ENCODE measurements at regions not wholly inside any gene's neighbourhood (a gene's known extent, or its start where the extent isn't known, plus 50 kb on each side); places are given as distances from the start of the nearest gene placed in this dataset.

DNA sequence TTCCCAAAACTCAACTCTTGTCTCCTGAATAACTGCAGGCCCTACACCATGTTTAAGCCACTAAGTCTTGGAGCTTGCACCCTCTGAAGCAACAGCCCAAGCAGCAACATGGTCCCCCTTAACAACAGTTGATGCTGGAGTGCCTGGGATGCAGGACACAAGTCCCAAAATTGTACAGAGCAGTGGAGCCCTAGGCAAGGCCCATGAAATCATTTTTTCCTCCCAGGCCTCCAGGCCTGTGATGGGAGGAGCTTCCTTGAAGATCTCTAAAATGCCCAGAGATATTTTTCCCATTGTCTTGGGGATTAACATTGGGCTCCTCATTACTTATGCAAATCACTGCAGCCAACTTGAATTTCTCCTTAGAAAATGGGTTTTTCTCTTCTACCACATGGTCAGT, 311.9 kb upstream of the EPHA3 start:
- no peak overlapping the region for H2AFZ ChIP-seq (ENCODE audit: low read depth, low read length)
- H3K4me2 ChIP-seq (ENCODE audit: low read length) = no peak overlapping the region
- H3K9me2 ChIP-seq (ENCODE audit: insufficient read depth, low read length) = no peaks in the 10 kb centered on the region
- no peaks in the 10 kb centered on the region for H3K36me3 ChIP-seq (ENCODE audit: insufficient read depth, low read length)
- H3K4me3 ChIP-seq (ENCODE audit: low read length) = no peak overlapping the region
- no peaks in the 10 kb centered on the region for H3F3A ChIP-seq (ENCODE audit: insufficient read depth, low read length, poor library complexity, severe bottlenecking)
- no peaks in the 10 kb centered on the region for H3K79me2 ChIP-seq (replicated peaks; ENCODE audit: insufficient read depth, low read length)
- peaks cover 9% of the 10 kb centered on the region for H3K9me3 ChIP-seq (ENCODE audit: low read length)
- H3K9ac ChIP-seq (ENCODE audit: low read length) = no peak overlapping the region
- no peaks in the 10 kb centered on the region for H3K27me3 ChIP-seq (ENCODE audit: insufficient read depth, low read depth, low read length)
- no peak for TF ChIP-seq EZH2 (IDR thresholded peaks at IDR 0.05; ENCODE audit: borderline replicate concordance, insufficient read depth, low read length, poor library complexity, severe bottlenecking)
- TF ChIP-seq RAD21 (conservative IDR thresholded peaks at IDR 0.05) = no peak
- no peak for TF ChIP-seq MXI1 (conservative IDR thresholded peaks at IDR 0.05; ENCODE audit: poor library complexity, severe bottlenecking)
- TF ChIP-seq EP300 (conservative IDR thresholded peaks at IDR 0.05; ENCODE audit: poor library complexity, severe bottlenecking) = no peak
- no peak for TF ChIP-seq POLR2AphosphoS5 (IDR thresholded peaks at IDR 0.05)
- TF ChIP-seq SMC3 (conservative IDR thresholded peaks at IDR 0.05; ENCODE audit: poor library complexity) = no peak
- TF ChIP-seq, protein P1, sequence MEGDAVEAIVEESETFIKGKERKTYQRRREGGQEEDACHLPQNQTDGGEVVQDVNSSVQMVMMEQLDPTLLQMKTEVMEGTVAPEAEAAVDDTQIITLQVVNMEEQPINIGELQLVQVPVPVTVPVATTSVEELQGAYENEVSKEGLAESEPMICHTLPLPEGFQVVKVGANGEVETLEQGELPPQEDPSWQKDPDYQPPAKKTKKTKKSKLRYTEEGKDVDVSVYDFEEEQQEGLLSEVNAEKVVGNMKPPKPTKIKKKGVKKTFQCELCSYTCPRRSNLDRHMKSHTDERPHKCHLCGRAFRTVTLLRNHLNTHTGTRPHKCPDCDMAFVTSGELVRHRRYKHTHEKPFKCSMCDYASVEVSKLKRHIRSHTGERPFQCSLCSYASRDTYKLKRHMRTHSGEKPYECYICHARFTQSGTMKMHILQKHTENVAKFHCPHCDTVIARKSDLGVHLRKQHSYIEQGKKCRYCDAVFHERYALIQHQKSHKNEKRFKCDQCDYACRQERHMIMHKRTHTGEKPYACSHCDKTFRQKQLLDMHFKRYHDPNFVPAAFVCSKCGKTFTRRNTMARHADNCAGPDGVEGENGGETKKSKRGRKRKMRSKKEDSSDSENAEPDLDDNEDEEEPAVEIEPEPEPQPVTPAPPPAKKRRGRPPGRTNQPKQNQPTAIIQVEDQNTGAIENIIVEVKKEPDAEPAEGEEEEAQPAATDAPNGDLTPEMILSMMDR (IDR thresholded peaks at IDR 0.05; ENCODE audit: poor library complexity, severe bottlenecking) = no peak
- TF ChIP-seq TAF1 (IDR thresholded peaks at IDR 0.05; ENCODE audit: low read depth) = no peak
- TF ChIP-seq, protein P2, sequence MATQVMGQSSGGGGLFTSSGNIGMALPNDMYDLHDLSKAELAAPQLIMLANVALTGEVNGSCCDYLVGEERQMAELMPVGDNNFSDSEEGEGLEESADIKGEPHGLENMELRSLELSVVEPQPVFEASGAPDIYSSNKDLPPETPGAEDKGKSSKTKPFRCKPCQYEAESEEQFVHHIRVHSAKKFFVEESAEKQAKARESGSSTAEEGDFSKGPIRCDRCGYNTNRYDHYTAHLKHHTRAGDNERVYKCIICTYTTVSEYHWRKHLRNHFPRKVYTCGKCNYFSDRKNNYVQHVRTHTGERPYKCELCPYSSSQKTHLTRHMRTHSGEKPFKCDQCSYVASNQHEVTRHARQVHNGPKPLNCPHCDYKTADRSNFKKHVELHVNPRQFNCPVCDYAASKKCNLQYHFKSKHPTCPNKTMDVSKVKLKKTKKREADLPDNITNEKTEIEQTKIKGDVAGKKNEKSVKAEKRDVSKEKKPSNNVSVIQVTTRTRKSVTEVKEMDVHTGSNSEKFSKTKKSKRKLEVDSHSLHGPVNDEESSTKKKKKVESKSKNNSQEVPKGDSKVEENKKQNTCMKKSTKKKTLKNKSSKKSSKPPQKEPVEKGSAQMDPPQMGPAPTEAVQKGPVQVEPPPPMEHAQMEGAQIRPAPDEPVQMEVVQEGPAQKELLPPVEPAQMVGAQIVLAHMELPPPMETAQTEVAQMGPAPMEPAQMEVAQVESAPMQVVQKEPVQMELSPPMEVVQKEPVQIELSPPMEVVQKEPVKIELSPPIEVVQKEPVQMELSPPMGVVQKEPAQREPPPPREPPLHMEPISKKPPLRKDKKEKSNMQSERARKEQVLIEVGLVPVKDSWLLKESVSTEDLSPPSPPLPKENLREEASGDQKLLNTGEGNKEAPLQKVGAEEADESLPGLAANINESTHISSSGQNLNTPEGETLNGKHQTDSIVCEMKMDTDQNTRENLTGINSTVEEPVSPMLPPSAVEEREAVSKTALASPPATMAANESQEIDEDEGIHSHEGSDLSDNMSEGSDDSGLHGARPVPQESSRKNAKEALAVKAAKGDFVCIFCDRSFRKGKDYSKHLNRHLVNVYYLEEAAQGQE (IDR thresholded peaks at IDR 0.05; ENCODE audit: borderline replicate concordance) = no peak
- H4K20me1 ChIP-seq (ENCODE audit: insufficient read depth) = no peaks in the 10 kb centered on the region
- H3K27ac ChIP-seq (ENCODE audit: low read length) = no peak overlapping the region

DNA sequence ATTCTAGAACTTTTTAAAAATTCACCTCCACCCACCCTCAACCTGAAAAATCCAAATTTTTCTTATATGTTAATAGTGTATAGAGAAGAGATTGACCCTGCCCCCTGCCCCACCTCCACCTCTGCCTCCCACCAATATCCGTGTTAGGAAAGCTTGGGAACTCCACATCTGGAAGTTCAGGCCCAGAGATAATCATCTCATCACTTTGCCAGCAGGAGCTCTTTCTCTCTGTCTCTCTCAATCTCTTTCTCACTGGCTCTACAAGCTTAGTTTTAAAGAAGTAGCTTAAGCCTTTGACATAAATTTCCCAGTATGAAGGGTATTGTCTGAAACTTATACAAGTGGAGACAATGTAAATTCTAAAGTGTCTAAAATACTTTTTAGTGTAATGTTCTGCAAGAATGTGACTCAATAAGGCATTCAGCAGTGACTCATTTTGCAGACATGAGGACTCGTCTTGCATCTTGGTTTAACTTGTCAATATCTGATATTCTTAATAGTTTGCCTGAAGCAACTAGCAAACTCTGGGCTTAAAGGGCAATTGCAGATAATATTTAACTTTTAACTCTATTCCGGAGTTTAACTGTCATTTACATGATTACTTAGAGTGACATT, 299.8 kb upstream of the EPHA3 start:
- no peaks in the 10 kb centered on the region for H3F3A ChIP-seq (ENCODE audit: insufficient read depth, low read length, poor library complexity, severe bottlenecking)
- H3K36me3 ChIP-seq (ENCODE audit: insufficient read depth, low read length) = no peaks in the 10 kb centered on the region
- H3K9me2 ChIP-seq (ENCODE audit: insufficient read depth, low read length) = no peaks in the 10 kb centered on the region
- H3K27ac ChIP-seq (ENCODE audit: low read length) = no peak overlapping the region
- no peaks in the 10 kb centered on the region for H4K20me1 ChIP-seq (ENCODE audit: insufficient read depth)
- no peaks in the 10 kb centered on the region for H3K79me2 ChIP-seq (replicated peaks; ENCODE audit: insufficient read depth, low read length)
- no peak overlapping the region for H3K4me2 ChIP-seq (ENCODE audit: low read length)
- no peaks in the 10 kb centered on the region for H3K27me3 ChIP-seq (ENCODE audit: insufficient read depth, low read depth, low read length)
- TF ChIP-seq SMC3 (conservative IDR thresholded peaks at IDR 0.05; ENCODE audit: poor library complexity) = no peak
- TF ChIP-seq EP300 (conservative IDR thresholded peaks at IDR 0.05; ENCODE audit: poor library complexity, severe bottlenecking) = no peak
- TF ChIP-seq, protein P1 (IDR thresholded peaks at IDR 0.05; ENCODE audit: poor library complexity, severe bottlenecking) = no peak
- TF ChIP-seq POLR2AphosphoS5 (IDR thresholded peaks at IDR 0.05) = no peak
- TF ChIP-seq, protein P2 (IDR thresholded peaks at IDR 0.05; ENCODE audit: borderline replicate concordance) = no peak
- TF ChIP-seq EZH2 (IDR thresholded peaks at IDR 0.05; ENCODE audit: borderline replicate concordance, insufficient read depth, low read length, poor library complexity, severe bottlenecking) = no peak
- TF ChIP-seq TAF1 (IDR thresholded peaks at IDR 0.05; ENCODE audit: low read depth) = no peak
- TF ChIP-seq RAD21 (conservative IDR thresholded peaks at IDR 0.05) = no peak
- TF ChIP-seq MXI1 (conservative IDR thresholded peaks at IDR 0.05; ENCODE audit: poor library complexity, severe bottlenecking) = no peak
- no peak overlapping the region for H3K4me3 ChIP-seq (ENCODE audit: low read length)
- H3K9ac ChIP-seq (ENCODE audit: low read length) = no peak overlapping the region
- no peak overlapping the region for H2AFZ ChIP-seq (ENCODE audit: low read depth, low read length)
- no peaks in the 10 kb centered on the region for H3K9me3 ChIP-seq (ENCODE audit: low read length)

Data from neural cell (in vitro differentiated cells).